Testis (tissue), 2 donors: ENCODE measurements at regions not wholly inside any gene's neighbourhood (a gene's known extent, or its start where the extent isn't known, plus 50 kb on each side); places are given as distances from the start of the nearest gene placed in this dataset.

Experiments
- DNase-seq: peaks from one replicate; pipeline ENCODE4 v3.0.0-alpha.2; 2019
- H3K27ac ChIP-seq, 2 donors: fragments of 200-600 bp; sonication (generic); one replicate each; pipeline ENCODE4 v1.5.1; 2019
- H3K27me3 ChIP-seq: fragments of 200-600 bp; sonication (generic); one replicate; pipeline ENCODE4 v1.5.1; 2019
- H3K36me3 ChIP-seq: fragments of 200-600 bp; sonication (generic); one replicate; pipeline ENCODE4 v1.5.1; 2017; ENCODE audit warnings: low read depth; ENCODE audit errors: missing control alignments
- H3K4me1 ChIP-seq: fragments of 200-600 bp; sonication (generic); one replicate; pipeline ENCODE4 v1.5.1; 2019
- H3K4me3 ChIP-seq, 2 donors: fragments of 200-600 bp; sonication (generic); one replicate each; pipeline ENCODE4 v1.5.1; 2017 to 2019
- H3K9me3 ChIP-seq: fragments of 200-600 bp; sonication (generic); one replicate; pipeline ENCODE4 v1.5.1; 2017
- CTCF ChIP-seq, 3 experiments: fragments of 450-650 bp in 2 of 3; fragments of 200-600 bp in 1 of 3; sonication (generic) in 1 of 3; IDR thresholded peaks; one replicate each; pipeline ENCODE4 v1.5.1; 2016 to 2019; ENCODE audit warnings: antibody characterized with exemption in 3 of 3, mild to moderate bottlenecking in 2 of 3, moderate library complexity in 1 of 3
- POLR2A ChIP-seq: fragments of 450-650 bp; IDR thresholded peaks from one replicate; pipeline ENCODE4 v1.6.1; 2017; ENCODE audit warnings: antibody characterized with exemption, mild to moderate bottlenecking, moderate library complexity
- WGBS, 2 donors: methylation state at CpG; one replicate each; pipeline ENCODE4 v1.1.5; 2018; 5-methylcytosine and 5-hydroxymethylcytosine counted together
- intact Hi-C: fragments of 100-400 bp; cut with DNase I; formaldehyde crosslinking; loops from one replicate; pipeline ENCODE4 v1.15.1; 2023; ENCODE audit warnings: low total_unique reads

GRCh38 chr1:65486613-65487012, 66.1 kb downstream of the LEPR start:
- WGBS, 2 donors: 91 to 93% methylated on average over 3 of the region's 3 CpGs
- no peak overlapping the region for H3K27ac ChIP-seq
- H3K36me3 ChIP-seq: no peaks in the 10 kb centered on the region
- TF ChIP-seq CTCF (IDR thresholded peaks at IDR 0.05) (no peak), POLR2A (no peak)
- no peaks in the 10 kb centered on the region for H3K4me1 ChIP-seq
- no peaks in the 10 kb centered on the region for H3K27me3 ChIP-seq
- no peaks in the 10 kb centered on the region for H3K9me3 ChIP-seq
- intact Hi-C loops: no loop called here
- DNase-seq: no peak
- no peak overlapping the region for H3K4me3 ChIP-seq

- TF ChIP-seq POLR2A (no peak), CTCF (IDR thresholded peaks at IDR 0.05) (no peak)
- intact Hi-C loops: no loop called here
Measured at GRCh38 chr1:65489481-65489880, 69.0 kb downstream of the LEPR start.

GRCh38 chr1:65490231-65491009, 70.0 kb downstream of the LEPR start:
- H3K4me3 ChIP-seq: no peak overlapping the region
- H3K27ac ChIP-seq: no peak overlapping the region
- no peaks in the 10 kb centered on the region for H3K36me3 ChIP-seq
- H3K9me3 ChIP-seq: no peaks in the 10 kb centered on the region
- intact Hi-C loops: no loop called here
- TF ChIP-seq POLR2A: no peak
- TF ChIP-seq CTCF (IDR thresholded peaks at IDR 0.05): no peak
- WGBS, 2 donors: 69 to 80% methylated on average over 6 of the region's 6 CpGs
- H3K4me1 ChIP-seq: no peaks in the 10 kb centered on the region
- DNase-seq: no peak
- H3K27me3 ChIP-seq: no peaks in the 10 kb centered on the region

More at GRCh38 chr1:65489481-65489880, 69.0 kb downstream of the LEPR start:
- H3K4me1 ChIP-seq: no peaks in the 10 kb centered on the region
- H3K27me3 ChIP-seq: no peaks in the 10 kb centered on the region
- DNase-seq: no peak
- H3K9me3 ChIP-seq: no peaks in the 10 kb centered on the region
- H3K36me3 ChIP-seq: no peaks in the 10 kb centered on the region
- no peak overlapping the region for H3K4me3 ChIP-seq
- H3K27ac ChIP-seq: no peak overlapping the region

GRCh38 chr1:65491472-65491871, 71.0 kb downstream of the LEPR start:
- intact Hi-C loops: no loop called here
- Histone ChIP-seq H3K27ac (no peak overlapping the region), H3K4me1 (no peaks in the 10 kb centered on the region), H3K36me3 (no peaks in the 10 kb centered on the region), H3K27me3 (no peaks in the 10 kb centered on the region), H3K9me3 (no peaks in the 10 kb centered on the region), H3K4me3 (no peak overlapping the region)
- TF ChIP-seq CTCF (IDR thresholded peaks at IDR 0.05): no peak
- no peak for TF ChIP-seq POLR2A
- 63 to 66% methylated on average over 3 of the region's 3 CpGs for WGBS, 2 donors
- no peak for DNase-seq

GRCh38 chr1:65493802-65494201, 73.3 kb downstream of the LEPR start:
- no peak for DNase-seq
- TF ChIP-seq CTCF (IDR thresholded peaks at IDR 0.05) (no peak), POLR2A (no peak)
- WGBS, 2 donors: 43 to 48% methylated on average over 2 of the region's 2 CpGs
- Histone ChIP-seq H3K4me1 (no peaks in the 10 kb centered on the region), H3K27ac (no peak overlapping the region), H3K9me3 (no peaks in the 10 kb centered on the region), H3K27me3 (no peaks in the 10 kb centered on the region), H3K4me3 (no peak overlapping the region), H3K36me3 (no peaks in the 10 kb centered on the region)
- intact Hi-C loops: no loop called here
